ENCODE measurements at regions not wholly inside any gene's neighbourhood (a gene's known extent, or its start where the extent isn't known, plus 50 kb on each side); places are given as distances from the start of the nearest gene placed in this dataset.

DNA sequence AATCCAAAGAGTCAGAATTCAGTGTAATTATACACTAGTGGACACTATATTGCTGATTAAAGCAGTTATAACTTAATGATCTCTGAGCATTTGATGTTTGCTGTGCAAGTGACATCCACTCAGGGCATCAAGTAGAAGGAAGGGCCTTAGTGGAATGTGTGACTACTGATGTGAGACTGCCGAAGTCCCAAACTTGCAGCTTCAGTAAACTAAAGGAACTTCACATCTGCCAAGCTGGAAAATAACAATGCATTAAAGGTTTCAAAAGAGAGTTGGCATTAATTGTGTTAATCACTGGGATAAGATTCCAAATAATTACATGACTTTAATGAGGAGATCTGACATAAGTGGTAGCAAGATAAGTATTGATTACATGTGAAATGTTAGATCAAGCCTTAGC lies 52.5 kb upstream of the SLC25A4 start:
- no peak for TF ChIP-seq EZH2 (IDR thresholded peaks at IDR 0.05; ENCODE audit: borderline replicate concordance, low read depth, low read length, poor library complexity, severe bottlenecking)
- TF ChIP-seq CTCF (conservative IDR thresholded peaks at IDR 0.05; ENCODE audit: low read depth, low read length), result no peak

Measured in A673 (cell line).